K562 (cell line): ENCODE measurements at regions not wholly inside any gene's neighbourhood (a gene's known extent, or its start where the extent isn't known, plus 50 kb on each side); places are given as distances from the start of the nearest gene placed in this dataset.
A peak's percentile ranks its signal among the peaks of the same experiment; 100 is the strongest.

Source experiments
- ATAC-seq: fragments of 200-7000 bp; cut with Tn5 transposase; 3 replicates; pipeline ENCODE4 v1.9.1; 2020; ENCODE audit warnings: moderate library complexity
- BruUV-seq: library from RNA; stranded (reverse); fragments of 400-500 nt; replicated peaks from 2 replicates; lab custom pipeline; 2021; lab: Mats Ljungman, UMichigan
- CTCF ChIA-PET: fragments of 300-600 bp; formaldehyde crosslinking; extraction: SDS; loops from one replicate; lab custom pipeline; 2021; ENCODE audit warnings: low intra/inter-chr PET ratio; lab: Yijun Ruan, JAX
- POLR2A ChIA-PET: fragments of 300-600, 350-650 bp; sonication (Branson Sonifier 250); formaldehyde crosslinking; extraction: SDS; loops from one replicate; lab custom pipeline; 2021; ENCODE audit warnings: antibody characterized with exemption, inconsistent platforms; lab: Yijun Ruan, JAX
- DNase-seq, 4 experiments: peaks; one replicate each; pipeline versions ENCODE4 v3.0.0 to v3.0.0-alpha.2; 2011 to 2018; ENCODE audit warnings: low spot score in 3 of 4, mixed read lengths in 3 of 4; ENCODE audit errors: extremely low read depth in 1 of 4
- FAIRE-seq: peaks from 2 replicates; lab custom pipeline; 2011; peaks lifted over from hg19 to GRCh38; lab: Jason Lieb, UNC
- H2AFZ ChIP-seq: 2 replicates; pipeline ENCODE4 v1.6.0; 2011; ENCODE audit warnings: low read depth, low read length, control low read depth, inconsistent platforms
- H3K27ac ChIP-seq: fragments of 200-600 bp; 3 replicates; pipeline ENCODE4 v1.8.0; 2011; ENCODE audit warnings: low read depth, mild to moderate bottlenecking, control low read depth, inconsistent platforms, low read length, moderate library complexity, mixed read lengths; ENCODE audit errors: extremely low read depth
- H3K27me3 ChIP-seq, 2 experiments: fragments of 300-600 bp in 1 of 2; 2 replicates in 1 of 2; 3 replicates in 1 of 2; pipeline versions ENCODE4 v1.6.0 to v1.8.0; 2011; ENCODE audit warnings: inconsistent platforms in 2 of 2, low read length in 2 of 2, mild to moderate bottlenecking in 1 of 2, mixed read lengths in 1 of 2, moderate library complexity in 1 of 2; ENCODE audit not compliant: control insufficient read depth in 2 of 2, insufficient read depth in 2 of 2
- H3K36me3 ChIP-seq: fragments of 300-600 bp; 3 replicates; pipeline ENCODE4 v1.8.0; 2011; ENCODE audit warnings: mild to moderate bottlenecking, low read length, inconsistent platforms; ENCODE audit not compliant: control insufficient read depth, insufficient read depth
- H3K4me1 ChIP-seq, 2 experiments: fragments of 200-600 bp in 1 of 2; replicated peaks in 1 of 2; 2 replicates in 1 of 2; 3 replicates in 1 of 2; pipeline versions ENCODE4 v1.5.1 to v1.8.0; 2011; ENCODE audit warnings: inconsistent platforms in 2 of 2, low read length in 2 of 2, mild to moderate bottlenecking in 1 of 2, mixed read lengths in 1 of 2, moderate library complexity in 1 of 2; ENCODE audit not compliant: control insufficient read depth in 2 of 2, insufficient read depth in 2 of 2
- H3K4me2 ChIP-seq: 2 replicates; pipeline ENCODE4 v1.6.1; 2011; ENCODE audit warnings: low read length, control low read depth, inconsistent platforms, mixed read lengths; ENCODE audit not compliant: insufficient read depth
- H3K4me3 ChIP-seq: fragments of 200-600 bp; sonication (generic), shearing (Covaris generic); 2 replicates; pipeline ENCODE4 v1.5.1; 2016; ENCODE audit warnings: control low read depth, inconsistent platforms
- H3K79me2 ChIP-seq: fragments of 200-600 bp; 3 replicates; pipeline ENCODE4 v1.8.0; 2011; ENCODE audit warnings: low read length, inconsistent platforms; ENCODE audit not compliant: control insufficient read depth, insufficient read depth
- H3K9ac ChIP-seq, 2 experiments: 2 replicates each; pipeline versions ENCODE4 v1.6.0 to v1.6.1; 2011; ENCODE audit warnings: low read depth in 2 of 2, low read length in 2 of 2, control low read depth in 1 of 2, inconsistent platforms in 1 of 2, mild to moderate bottlenecking in 1 of 2, mixed read lengths in 1 of 2; ENCODE audit not compliant: insufficient read depth in 1 of 2
- H3K9me1 ChIP-seq: one replicate; pipeline ENCODE4 v1.6.0; 2011; ENCODE audit warnings: inconsistent platforms, mild to moderate bottlenecking, low read length, moderate library complexity; ENCODE audit not compliant: control insufficient read depth, insufficient read depth
- H3K9me3 ChIP-seq: replicated peaks from 2 replicates; pipeline ENCODE4 v1.5.1; 2011; ENCODE audit warnings: low read depth, low read length, inconsistent platforms; ENCODE audit not compliant: control insufficient read depth, insufficient read depth
- H4K20me1 ChIP-seq: replicated peaks from 2 replicates; pipeline ENCODE4 v1.6.1; 2011; ENCODE audit warnings: low read length, inconsistent platforms, mixed read lengths; ENCODE audit not compliant: control insufficient read depth, insufficient read depth
- FOSL1 ChIP-seq: fragments of 200-800 bp; sonication (Bioruptor generic); conservative IDR thresholded peaks from 2 replicates; pipeline ENCODE4 v1.6.1; 2016; ENCODE audit warnings: missing genetic modification characterization, missing compliant biosample characterization
- NR4A1 ChIP-seq, 2 experiments: fragments of 250-450 bp in 1 of 2; fragments of 450-650 bp in 1 of 2; sonication (Bioruptor Pico) in 1 of 2; IDR thresholded peaks; 2 replicates each; pipeline versions ENCODE4 v1.4.0 to v1.6.1; 2016 to 2020; ENCODE audit warnings: mild to moderate bottlenecking in 2 of 2, missing compliant biosample characterization in 1 of 2, missing genetic modification characterization in 1 of 2, moderate library complexity in 1 of 2
- ZFP36 ChIP-seq: fragments of 150-350 bp; IDR thresholded peaks from 2 replicates; pipeline ENCODE4 v1.6.1; 2018; ENCODE audit warnings: low read length, low read depth; ENCODE audit not compliant: partially characterized antibody
- WGBS: fragments of 100-300 bp; shearing (Covaris generic); methylation state at CpG from one replicate; pipeline ENCODE4 v1.1.6; 2016; ENCODE audit warnings: low coverage, mixed read lengths; ENCODE audit not compliant: insufficient coverage; ENCODE audit errors: missing lambda C conversion rate; 5-methylcytosine and 5-hydroxymethylcytosine counted together
- in situ Hi-C: fragments of 300-500 bp; cut with MboI; formaldehyde crosslinking; loops from 4 replicates; pipeline ENCODE4 v1.15.0; 2018; ENCODE audit warnings: inconsistent platforms, mixed read lengths
- intact Hi-C: fragments of 100-400 bp; cut with micrococcal nuclease; formaldehyde crosslinking; loops from 2 replicates; pipeline ENCODE4 v1.14.2; 2022
- TF ChIP-seq, protein P1 (sequence below), 3 experiments: IDR thresholded peaks in 2 of 3; conservative IDR thresholded peaks in 1 of 3; 2 replicates each; pipeline ENCODE4 v1.5.1; 2011 to 2012; ENCODE audit warnings: low read length in 3 of 3, mild to moderate bottlenecking in 3 of 3, control low read depth in 2 of 3, improper control_type of control experiment in 1 of 3, inconsistent platforms in 1 of 3, low read depth in 1 of 3, mixed read lengths in 1 of 3, moderate library complexity in 1 of 3; ENCODE audit not compliant: insufficient read depth in 2 of 3
- TF ChIP-seq, protein P2 (sequence below): fragments of 250-450 bp; sonication (Bioruptor Pico); IDR thresholded peaks from 2 replicates; pipeline ENCODE4 v1.8.0; 2021; ENCODE audit warnings: mild to moderate bottlenecking, moderate library complexity

DNA sequence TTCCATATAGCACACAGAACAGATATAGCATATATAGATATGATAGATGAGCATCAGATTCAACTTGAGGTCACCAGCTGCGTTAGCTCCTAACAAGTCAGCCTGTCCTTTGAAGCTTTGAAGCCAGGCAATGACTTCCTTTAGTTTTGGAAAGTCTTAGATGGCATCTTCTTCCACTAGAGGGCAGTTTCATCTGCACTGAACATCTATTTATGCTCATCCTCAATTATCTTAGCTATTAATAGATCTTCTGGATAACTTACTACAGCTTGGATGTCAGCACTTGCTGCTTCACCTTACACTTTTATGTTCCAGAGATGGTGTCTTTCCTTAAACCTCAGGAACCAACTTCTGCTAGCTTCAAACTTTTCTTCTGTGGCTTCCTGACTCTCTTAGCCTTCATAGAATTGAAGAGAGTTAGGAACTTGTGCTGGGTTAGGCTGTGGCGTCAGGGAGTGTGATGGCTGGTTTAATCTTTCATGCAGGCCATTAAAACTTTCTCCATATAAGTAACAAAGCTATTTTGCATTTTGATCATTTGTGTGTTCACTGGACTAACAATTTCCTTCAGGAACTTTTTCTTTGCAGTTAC lies 1401.4 kb downstream of the EFNA5 start:
- Histone ChIP-seq H3K79me2 (no peaks in the 10 kb centered on the region), H3K4me3 (no peak overlapping the region), H3K4me2 (no peak overlapping the region), H3K9me3 (no peaks in the 10 kb centered on the region), H3K9me1 (no peaks in the 10 kb centered on the region), H3K27me3 (no peaks in the 10 kb centered on the region), H3K4me1 (no peaks in the 10 kb centered on the region), H3K9ac (no peak overlapping the region), H3K36me3 (no peaks in the 10 kb centered on the region), H2AFZ (no peak overlapping the region), H4K20me1 (no peaks in the 10 kb centered on the region), H3K27ac (no peak overlapping the region)
- ChIA-PET POLR2A (no interaction called here), CTCF (no interaction called here)
- FAIRE-seq, result no peak
- BruUV-seq, result no TSS peak
- WGBS, result 8% methylated on average over 2 of the region's 2 CpGs
- intact Hi-C loops (no loop called here), in situ Hi-C loops (no loop called here)
- ATAC-seq, result no peak
- TF ChIP-seq NR4A1 (CRISPR knock-in tag; IDR thresholded peaks at IDR 0.05) (no peak), NR4A1 (tag; IDR thresholded peaks at IDR 0.05) (no peak), ZFP36 (no peak), FOSL1 (tag) (no peak)
- TF ChIP-seq, protein P1, sequence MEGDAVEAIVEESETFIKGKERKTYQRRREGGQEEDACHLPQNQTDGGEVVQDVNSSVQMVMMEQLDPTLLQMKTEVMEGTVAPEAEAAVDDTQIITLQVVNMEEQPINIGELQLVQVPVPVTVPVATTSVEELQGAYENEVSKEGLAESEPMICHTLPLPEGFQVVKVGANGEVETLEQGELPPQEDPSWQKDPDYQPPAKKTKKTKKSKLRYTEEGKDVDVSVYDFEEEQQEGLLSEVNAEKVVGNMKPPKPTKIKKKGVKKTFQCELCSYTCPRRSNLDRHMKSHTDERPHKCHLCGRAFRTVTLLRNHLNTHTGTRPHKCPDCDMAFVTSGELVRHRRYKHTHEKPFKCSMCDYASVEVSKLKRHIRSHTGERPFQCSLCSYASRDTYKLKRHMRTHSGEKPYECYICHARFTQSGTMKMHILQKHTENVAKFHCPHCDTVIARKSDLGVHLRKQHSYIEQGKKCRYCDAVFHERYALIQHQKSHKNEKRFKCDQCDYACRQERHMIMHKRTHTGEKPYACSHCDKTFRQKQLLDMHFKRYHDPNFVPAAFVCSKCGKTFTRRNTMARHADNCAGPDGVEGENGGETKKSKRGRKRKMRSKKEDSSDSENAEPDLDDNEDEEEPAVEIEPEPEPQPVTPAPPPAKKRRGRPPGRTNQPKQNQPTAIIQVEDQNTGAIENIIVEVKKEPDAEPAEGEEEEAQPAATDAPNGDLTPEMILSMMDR (IDR thresholded peaks at IDR 0.05 in 2 of 3, conservative IDR thresholded peaks at IDR 0.05 in 1 of 3; ENCODE audit: insufficient read depth in 2 of 3, low read depth in 1 of 3, low read length in 3 of 3), result 0 out of 6 replicates have a peak, but pooled peaks of 1 of the 3 experiments have one; percentile 13
- TF ChIP-seq, protein P2, sequence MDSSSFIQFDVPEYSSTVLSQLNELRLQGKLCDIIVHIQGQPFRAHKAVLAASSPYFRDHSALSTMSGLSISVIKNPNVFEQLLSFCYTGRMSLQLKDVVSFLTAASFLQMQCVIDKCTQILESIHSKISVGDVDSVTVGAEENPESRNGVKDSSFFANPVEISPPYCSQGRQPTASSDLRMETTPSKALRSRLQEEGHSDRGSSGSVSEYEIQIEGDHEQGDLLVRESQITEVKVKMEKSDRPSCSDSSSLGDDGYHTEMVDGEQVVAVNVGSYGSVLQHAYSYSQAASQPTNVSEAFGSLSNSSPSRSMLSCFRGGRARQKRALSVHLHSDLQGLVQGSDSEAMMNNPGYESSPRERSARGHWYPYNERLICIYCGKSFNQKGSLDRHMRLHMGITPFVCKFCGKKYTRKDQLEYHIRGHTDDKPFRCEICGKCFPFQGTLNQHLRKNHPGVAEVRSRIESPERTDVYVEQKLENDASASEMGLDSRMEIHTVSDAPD (CRISPR knock-in tag), result no peak
- no peak for DNase-seq
